ENCODE measurements at regions not wholly inside any gene's neighbourhood (a gene's known extent, or its start where the extent isn't known, plus 50 kb on each side); places are given as distances from the start of the nearest gene placed in this dataset.

DNA sequence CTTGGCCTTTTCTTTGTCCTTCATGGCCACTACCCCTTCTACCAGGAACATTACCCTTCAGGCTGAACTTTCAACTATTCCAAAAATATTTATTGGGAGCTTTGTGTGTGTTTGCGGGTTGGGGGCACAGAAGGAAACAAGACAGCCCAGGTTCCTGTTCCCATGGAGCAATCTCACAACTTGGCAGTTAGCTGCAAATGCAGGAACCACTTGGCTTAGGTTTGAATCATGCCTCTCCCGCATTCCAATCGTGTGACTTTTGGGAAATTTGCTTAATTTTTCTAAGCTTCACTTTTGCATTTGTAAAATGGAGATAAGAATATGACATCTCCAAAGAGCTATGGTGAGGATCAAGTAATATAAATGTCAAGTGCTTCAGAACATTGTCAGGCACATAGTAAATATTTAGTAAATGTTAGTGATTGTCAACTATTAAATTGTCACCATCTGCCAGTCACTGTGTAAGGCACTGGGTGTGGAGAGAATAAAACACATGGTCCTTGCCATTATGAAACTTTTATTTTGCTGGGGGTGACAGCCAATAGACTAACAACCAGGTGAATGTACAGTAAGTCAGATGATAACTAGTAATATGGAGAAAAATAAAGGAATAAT is 277.1 kb downstream of the SNX13 start:
- Histone ChIP-seq H3K27me3 (ENCODE audit: insufficient read depth, low read depth, low read length) (no peaks in the 10 kb centered on the region), H3K9ac (ENCODE audit: low read length) (no peak overlapping the region), H3K9me2 (ENCODE audit: insufficient read depth, low read length) (no peaks in the 10 kb centered on the region), H2AFZ (ENCODE audit: low read depth, low read length) (no peak overlapping the region), H3K4me3 (ENCODE audit: low read length) (no peak overlapping the region), H3K36me3 (ENCODE audit: insufficient read depth, low read length) (no peaks in the 10 kb centered on the region), H3K27ac (ENCODE audit: low read length) (no peak overlapping the region), H3K4me2 (ENCODE audit: low read length) (no peak overlapping the region), H3K79me2 (replicated peaks; ENCODE audit: insufficient read depth, low read length) (no peaks in the 10 kb centered on the region), H3F3A (ENCODE audit: insufficient read depth, low read length, poor library complexity, severe bottlenecking) (no peaks in the 10 kb centered on the region), H4K20me1 (ENCODE audit: insufficient read depth) (no peaks in the 10 kb centered on the region), H3K9me3 (ENCODE audit: low read length) (no peaks in the 10 kb centered on the region)
- TF ChIP-seq MXI1 (conservative IDR thresholded peaks at IDR 0.05; ENCODE audit: poor library complexity, severe bottlenecking) (no peak), POLR2AphosphoS5 (IDR thresholded peaks at IDR 0.05) (peak; percentile 59), EP300 (conservative IDR thresholded peaks at IDR 0.05; ENCODE audit: poor library complexity, severe bottlenecking) (peak; percentile 60)

DNA sequence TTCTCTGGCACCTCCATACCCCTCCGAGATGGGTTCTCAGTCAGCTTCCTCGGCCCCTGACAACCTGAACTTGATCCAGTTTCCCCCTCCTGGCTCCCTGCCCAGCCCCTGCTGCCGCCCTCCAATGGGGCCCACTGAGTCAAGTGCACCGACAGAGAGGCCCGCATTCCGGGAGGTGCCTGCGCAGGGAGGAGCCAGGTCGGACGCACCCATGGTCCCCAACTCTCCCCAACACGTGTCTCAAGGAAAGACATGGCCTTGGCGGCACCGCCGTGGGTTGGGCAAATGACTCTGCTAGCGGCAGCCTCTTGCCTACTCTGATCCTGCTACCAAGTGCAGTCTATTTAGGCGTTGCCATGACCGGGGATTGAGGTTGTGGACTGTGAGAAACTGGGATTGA is 275.3 kb downstream of the SNX13 start:
- Histone ChIP-seq H3K27ac (ENCODE audit: low read length) (no peak overlapping the region), H3K4me2 (ENCODE audit: low read length) (no peak overlapping the region), H3K79me2 (replicated peaks; ENCODE audit: insufficient read depth, low read length) (no peaks in the 10 kb centered on the region), H3K36me3 (ENCODE audit: insufficient read depth, low read length) (no peaks in the 10 kb centered on the region), H3K9me2 (ENCODE audit: insufficient read depth, low read length) (no peaks in the 10 kb centered on the region), H3K27me3 (ENCODE audit: insufficient read depth, low read depth, low read length) (no peaks in the 10 kb centered on the region), H3K4me3 (ENCODE audit: low read length) (no peak overlapping the region), H3K9ac (ENCODE audit: low read length) (no peak overlapping the region), H3K9me3 (ENCODE audit: low read length) (no peaks in the 10 kb centered on the region), H4K20me1 (ENCODE audit: insufficient read depth) (no peaks in the 10 kb centered on the region), H3F3A (ENCODE audit: insufficient read depth, low read length, poor library complexity, severe bottlenecking) (no peaks in the 10 kb centered on the region), H2AFZ (ENCODE audit: low read depth, low read length) (no peak overlapping the region)
- TF ChIP-seq, protein P1, sequence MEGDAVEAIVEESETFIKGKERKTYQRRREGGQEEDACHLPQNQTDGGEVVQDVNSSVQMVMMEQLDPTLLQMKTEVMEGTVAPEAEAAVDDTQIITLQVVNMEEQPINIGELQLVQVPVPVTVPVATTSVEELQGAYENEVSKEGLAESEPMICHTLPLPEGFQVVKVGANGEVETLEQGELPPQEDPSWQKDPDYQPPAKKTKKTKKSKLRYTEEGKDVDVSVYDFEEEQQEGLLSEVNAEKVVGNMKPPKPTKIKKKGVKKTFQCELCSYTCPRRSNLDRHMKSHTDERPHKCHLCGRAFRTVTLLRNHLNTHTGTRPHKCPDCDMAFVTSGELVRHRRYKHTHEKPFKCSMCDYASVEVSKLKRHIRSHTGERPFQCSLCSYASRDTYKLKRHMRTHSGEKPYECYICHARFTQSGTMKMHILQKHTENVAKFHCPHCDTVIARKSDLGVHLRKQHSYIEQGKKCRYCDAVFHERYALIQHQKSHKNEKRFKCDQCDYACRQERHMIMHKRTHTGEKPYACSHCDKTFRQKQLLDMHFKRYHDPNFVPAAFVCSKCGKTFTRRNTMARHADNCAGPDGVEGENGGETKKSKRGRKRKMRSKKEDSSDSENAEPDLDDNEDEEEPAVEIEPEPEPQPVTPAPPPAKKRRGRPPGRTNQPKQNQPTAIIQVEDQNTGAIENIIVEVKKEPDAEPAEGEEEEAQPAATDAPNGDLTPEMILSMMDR (IDR thresholded peaks at IDR 0.05; ENCODE audit: poor library complexity, severe bottlenecking), result no peak
- no peak for TF ChIP-seq RAD21 (conservative IDR thresholded peaks at IDR 0.05)
- TF ChIP-seq, protein P2, sequence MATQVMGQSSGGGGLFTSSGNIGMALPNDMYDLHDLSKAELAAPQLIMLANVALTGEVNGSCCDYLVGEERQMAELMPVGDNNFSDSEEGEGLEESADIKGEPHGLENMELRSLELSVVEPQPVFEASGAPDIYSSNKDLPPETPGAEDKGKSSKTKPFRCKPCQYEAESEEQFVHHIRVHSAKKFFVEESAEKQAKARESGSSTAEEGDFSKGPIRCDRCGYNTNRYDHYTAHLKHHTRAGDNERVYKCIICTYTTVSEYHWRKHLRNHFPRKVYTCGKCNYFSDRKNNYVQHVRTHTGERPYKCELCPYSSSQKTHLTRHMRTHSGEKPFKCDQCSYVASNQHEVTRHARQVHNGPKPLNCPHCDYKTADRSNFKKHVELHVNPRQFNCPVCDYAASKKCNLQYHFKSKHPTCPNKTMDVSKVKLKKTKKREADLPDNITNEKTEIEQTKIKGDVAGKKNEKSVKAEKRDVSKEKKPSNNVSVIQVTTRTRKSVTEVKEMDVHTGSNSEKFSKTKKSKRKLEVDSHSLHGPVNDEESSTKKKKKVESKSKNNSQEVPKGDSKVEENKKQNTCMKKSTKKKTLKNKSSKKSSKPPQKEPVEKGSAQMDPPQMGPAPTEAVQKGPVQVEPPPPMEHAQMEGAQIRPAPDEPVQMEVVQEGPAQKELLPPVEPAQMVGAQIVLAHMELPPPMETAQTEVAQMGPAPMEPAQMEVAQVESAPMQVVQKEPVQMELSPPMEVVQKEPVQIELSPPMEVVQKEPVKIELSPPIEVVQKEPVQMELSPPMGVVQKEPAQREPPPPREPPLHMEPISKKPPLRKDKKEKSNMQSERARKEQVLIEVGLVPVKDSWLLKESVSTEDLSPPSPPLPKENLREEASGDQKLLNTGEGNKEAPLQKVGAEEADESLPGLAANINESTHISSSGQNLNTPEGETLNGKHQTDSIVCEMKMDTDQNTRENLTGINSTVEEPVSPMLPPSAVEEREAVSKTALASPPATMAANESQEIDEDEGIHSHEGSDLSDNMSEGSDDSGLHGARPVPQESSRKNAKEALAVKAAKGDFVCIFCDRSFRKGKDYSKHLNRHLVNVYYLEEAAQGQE (IDR thresholded peaks at IDR 0.05; ENCODE audit: borderline replicate concordance), result no peak

DNA sequence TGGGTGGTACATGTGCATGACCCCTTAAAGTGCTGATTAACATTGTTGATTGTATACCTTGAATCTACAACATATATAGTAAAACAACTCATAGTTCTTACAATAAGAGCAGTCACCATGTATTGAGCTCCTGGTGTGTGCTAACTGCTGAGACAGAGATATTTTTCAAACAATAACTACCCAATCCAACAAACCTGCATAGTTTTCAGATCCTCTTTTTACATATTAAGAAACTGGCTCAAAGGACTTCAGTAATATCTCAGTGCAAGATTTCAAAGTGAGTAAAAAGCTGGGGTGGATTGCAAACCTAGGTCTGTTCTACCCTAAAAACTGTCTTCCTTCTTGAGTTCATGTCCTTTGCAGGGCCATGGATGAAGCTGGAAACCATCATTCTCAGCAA is 272.2 kb downstream of the SNX13 start:
- Histone ChIP-seq H3K4me3 (ENCODE audit: low read length) (no peak overlapping the region), H3K79me2 (replicated peaks; ENCODE audit: insufficient read depth, low read length) (no peaks in the 10 kb centered on the region), H3K4me2 (ENCODE audit: low read length) (no peak overlapping the region), H3K9me3 (ENCODE audit: low read length) (no peaks in the 10 kb centered on the region), H3K9me2 (ENCODE audit: insufficient read depth, low read length) (no peaks in the 10 kb centered on the region), H3K9ac (ENCODE audit: low read length) (no peak overlapping the region), H3F3A (ENCODE audit: insufficient read depth, low read length, poor library complexity, severe bottlenecking) (no peaks in the 10 kb centered on the region), H3K27ac (ENCODE audit: low read length) (no peak overlapping the region), H4K20me1 (ENCODE audit: insufficient read depth) (no peaks in the 10 kb centered on the region), H3K27me3 (ENCODE audit: insufficient read depth, low read depth, low read length) (no peaks in the 10 kb centered on the region), H3K36me3 (ENCODE audit: insufficient read depth, low read length) (no peaks in the 10 kb centered on the region), H2AFZ (ENCODE audit: low read depth, low read length) (no peak overlapping the region)
- TF ChIP-seq TAF1 (IDR thresholded peaks at IDR 0.05; ENCODE audit: low read depth) (no peak), SMC3 (conservative IDR thresholded peaks at IDR 0.05; ENCODE audit: poor library complexity) (no peak), RAD21 (conservative IDR thresholded peaks at IDR 0.05) (no peak), EZH2 (IDR thresholded peaks at IDR 0.05; ENCODE audit: borderline replicate concordance, insufficient read depth, low read length, poor library complexity, severe bottlenecking) (no peak), EP300 (conservative IDR thresholded peaks at IDR 0.05; ENCODE audit: poor library complexity, severe bottlenecking) (no peak), MXI1 (conservative IDR thresholded peaks at IDR 0.05; ENCODE audit: poor library complexity, severe bottlenecking) (no peak)
- TF ChIP-seq, protein P1 (IDR thresholded peaks at IDR 0.05; ENCODE audit: poor library complexity, severe bottlenecking), result no peak
- TF ChIP-seq, protein P2 (IDR thresholded peaks at IDR 0.05; ENCODE audit: borderline replicate concordance), result no peak
